ENCODE measurements at regions not wholly inside any gene's neighbourhood (a gene's known extent, or its start where the extent isn't known, plus 50 kb on each side); places are given as distances from the start of the nearest gene placed in this dataset.
"Not testable (repeated sequence)": the region's sequence is repeated elsewhere in the genome, so short reads cannot be mapped to it uniquely, and the experiment has no call there.

- FAIRE-seq = no peak
Observed at GRCh38 chr4:114034189-114034588, 54.7 kb upstream of the ARSJ start.

GRCh38 chr4:114036426-114036825 is 57.0 kb upstream of the ARSJ start:
- no peak for FAIRE-seq

DNA sequence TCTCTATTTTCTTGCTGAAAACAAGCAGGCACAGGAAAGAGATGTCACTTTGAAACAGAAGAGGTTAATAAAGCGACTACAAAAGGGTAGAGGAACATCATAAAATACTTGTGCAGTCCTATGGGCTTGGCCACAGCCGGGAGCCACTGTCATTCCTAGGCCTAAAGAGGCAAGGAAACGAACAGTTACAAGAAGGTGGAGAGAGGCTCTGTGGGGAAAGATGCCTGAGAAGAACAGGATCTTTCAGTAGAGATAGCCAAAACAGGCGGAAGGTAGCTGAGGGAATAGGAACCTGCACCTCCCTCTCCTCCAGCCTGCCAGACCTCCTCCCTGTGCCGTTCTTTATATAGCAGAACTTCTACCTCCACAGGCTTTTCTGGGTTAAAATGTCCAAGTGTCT is 57.4 kb upstream of the ARSJ start:
- no peak for FAIRE-seq

GRCh38 chr4:114037988-114038387 is 58.5 kb upstream of the ARSJ start:
- no peak for FAIRE-seq

DNA sequence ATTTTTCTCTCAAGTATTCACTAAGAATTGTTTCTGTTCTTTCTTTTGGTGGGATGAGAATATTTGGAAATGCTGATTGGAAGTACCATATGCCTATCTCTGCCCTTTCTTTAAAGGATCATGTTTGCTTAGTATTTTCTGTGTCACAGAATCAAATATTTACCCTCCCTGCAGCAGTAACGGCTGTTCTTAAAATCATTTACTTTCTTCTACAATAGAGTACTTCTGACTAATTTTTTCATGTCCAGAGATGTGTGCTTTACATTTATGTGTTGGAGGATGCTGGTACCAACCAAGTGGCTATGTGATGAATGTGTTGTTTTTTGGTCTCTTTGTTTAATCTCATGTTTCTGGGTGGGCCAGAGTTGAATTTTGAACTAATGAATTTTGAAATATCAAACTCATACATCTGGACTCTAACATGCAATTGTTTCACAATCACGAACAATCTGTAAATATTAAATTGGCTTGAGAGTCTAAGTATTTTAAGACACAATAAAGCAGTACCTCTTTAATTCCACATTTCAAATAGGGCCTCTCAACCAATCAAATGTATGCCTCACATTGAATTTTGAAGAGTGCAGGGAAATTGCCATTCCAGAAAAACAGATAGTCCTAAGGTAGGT is 59.4 kb upstream of the ARSJ start:
- FAIRE-seq = no peak

GRCh38 chr4:114040319-114041116 is 61.1 kb upstream of the ARSJ start:
- no peak for FAIRE-seq

DNA sequence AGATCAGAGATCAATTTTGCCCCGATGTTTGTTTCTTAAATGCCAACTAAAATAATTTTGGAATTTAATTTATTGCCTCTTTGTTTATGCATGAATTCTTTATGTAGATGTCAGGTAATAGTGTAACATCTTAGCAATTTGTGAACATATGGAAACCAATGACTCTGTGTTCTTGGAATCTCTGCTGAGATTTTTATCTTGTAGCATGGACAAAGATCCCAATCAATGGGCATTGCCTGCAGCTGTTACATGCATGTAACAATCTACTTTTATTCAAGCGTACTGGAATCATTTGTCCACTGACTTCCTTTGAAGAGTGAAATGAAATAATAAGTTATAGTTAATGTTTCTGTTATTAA is 61.6 kb upstream of the ARSJ start:
- no peak for FAIRE-seq

DNA sequence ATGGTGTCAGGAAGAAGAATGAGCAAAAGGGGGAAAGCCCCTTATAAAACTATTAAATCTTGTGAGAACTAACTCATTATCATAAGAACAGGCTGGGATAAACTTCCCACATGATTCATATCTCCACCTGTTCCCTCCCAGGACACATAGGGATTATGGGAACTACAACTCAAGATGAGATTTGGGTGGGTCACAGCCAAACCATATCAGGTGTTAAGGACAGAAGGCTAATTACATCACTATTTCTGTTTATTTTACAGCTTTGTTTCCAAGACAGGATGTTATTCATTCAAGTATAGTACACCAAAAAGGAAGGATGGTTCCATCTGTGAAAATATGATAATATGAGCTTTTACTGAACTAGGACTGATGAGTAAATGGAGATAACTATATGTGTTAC is 63.7 kb upstream of the ARSJ start:
- no peak for FAIRE-seq

DNA sequence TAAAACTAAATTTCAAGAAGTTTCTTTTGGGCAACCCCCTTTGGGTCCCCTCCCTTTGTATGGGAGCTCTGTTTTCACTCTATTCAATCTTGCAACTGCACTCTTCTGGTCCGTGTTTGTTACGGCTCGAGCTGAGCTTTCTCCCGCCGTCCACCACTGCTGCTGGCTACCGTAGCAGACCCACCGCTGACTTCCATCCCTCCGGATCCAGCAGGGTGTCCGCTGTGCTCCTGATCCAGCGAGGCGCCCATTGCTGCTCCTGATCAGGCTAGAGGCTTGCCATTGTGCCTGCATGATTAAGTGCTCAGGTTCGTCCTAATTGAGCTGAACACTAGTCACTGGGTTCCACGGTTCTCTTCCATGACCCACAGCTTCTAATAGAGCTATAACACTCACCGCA is 64.9 kb upstream of the ARSJ start:
- not testable (repeated sequence) for FAIRE-seq

DNA sequence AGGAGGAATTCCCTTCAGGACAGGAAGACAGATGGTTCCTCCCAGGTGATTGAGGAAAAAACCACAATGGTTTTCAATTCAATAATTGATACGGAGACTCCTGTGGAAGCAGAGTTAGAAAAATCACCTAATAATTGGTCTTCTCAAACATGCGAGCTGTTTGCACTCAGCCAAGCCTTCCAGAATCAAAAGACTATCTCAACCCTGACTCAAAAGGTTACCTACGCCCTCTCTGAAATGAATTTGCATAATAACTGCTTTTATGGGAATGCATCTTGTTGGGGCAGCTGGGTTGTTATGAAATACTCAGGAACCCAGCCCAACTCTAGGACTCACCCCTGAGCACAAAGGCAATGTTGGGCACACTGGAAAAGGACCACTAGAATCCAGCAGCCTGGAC is 66.9 kb upstream of the ARSJ start:
- FAIRE-seq = no peak

GRCh38 chr4:114048154-114048553 is 68.7 kb upstream of the ARSJ start:
- FAIRE-seq = not testable (repeated sequence)

GRCh38 chr4:114052227-114052626 is 72.8 kb upstream of the ARSJ start:
- FAIRE-seq = no peak

- no peak for FAIRE-seq
Observed at GRCh38 chr4:114056599-114056998, 77.2 kb upstream of the ARSJ start.

DNA sequence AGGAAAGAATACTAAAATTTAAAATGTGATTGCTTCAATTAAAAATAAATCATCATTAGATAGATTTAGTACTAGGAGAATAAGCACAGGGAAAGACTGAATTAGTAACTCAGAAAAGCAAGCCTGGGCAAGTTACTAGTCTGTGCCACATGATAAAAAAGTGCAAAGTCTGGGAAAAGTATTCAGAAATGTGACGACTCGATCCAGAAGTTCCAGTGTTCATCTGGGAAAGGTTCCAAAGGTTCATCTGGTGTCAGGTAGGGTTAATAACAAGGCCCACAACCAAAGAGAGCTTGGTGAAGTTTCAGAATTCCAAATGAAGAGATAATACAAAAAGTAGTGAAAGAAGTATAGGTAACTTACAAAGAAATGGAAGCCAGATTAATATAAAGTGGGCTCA is 78.3 kb upstream of the ARSJ start:
- no peak for FAIRE-seq

GRCh38 chr4:114062499-114062898 is 83.1 kb upstream of the ARSJ start:
- no peak for FAIRE-seq

DNA sequence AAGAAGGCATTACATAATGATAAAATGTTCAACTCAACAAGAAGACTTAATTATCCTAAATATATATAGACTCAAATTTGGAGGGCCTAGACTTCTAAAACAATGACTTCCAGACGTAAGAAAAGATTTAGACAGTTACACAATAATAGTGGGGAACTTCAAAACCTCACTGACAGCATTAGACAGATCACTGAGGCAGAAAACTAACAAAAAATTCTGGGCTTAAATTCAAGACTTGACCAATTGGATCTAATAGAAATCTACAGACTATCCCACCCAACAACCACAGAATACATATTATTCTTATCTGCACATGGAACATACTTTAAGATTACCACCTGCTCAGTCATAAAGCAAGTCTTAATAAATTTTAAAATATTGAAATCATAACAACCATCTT is 93.3 kb upstream of the ARSJ start:
- no peak for FAIRE-seq

DNA sequence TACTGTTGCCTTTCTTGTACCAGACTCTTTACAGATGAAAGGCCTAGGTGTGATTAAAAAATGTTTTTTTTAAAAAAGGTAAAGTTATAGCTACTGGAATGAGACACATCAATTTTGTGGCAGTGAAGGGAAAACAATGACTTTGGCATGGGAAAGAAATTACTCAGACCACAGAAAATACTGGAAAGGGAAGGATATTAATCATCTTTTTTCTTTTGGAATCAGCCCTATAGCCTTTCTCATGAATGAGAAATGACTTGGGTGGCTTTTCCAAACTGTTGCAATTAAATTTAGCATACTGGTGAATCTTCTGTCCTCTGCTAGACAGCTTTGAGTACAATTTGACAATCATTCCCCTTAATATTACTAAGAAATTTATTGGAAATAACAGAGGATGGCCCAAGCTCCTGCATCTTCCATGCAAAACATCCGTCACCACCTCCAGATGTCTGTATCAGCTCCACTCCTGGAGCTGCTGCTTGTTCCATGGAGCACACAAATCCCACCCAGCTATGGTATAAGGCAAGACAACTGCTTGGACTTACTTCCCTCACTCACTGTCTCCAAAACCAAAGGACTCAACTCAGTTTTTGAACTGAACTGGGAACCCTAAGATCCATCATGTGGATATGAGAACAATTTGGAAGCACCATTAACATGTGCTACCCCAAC is 97.6 kb upstream of the ARSJ start:
- FAIRE-seq = no peak

DNA sequence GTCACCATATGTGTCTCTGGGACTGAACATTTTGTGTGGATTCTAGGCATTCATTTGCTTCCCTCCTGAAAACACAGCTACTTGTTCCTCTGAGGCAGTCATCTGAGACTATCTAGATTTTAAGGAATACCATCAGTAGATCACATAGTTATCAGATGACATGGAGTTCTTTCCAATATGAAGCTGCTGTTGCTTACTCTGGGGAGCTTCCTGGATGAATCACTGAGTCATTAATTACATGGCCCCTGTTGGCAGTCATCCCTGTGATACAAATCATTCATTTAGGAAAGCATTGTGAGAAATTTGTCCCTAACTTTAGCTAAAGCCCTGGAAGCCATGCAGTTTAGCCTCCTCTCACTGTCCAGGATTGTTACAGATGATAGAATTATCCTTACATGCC is 98.2 kb upstream of the ARSJ start:
- no peak for FAIRE-seq

GRCh38 chr4:114078636-114079035 is 99.2 kb upstream of the ARSJ start:
- FAIRE-seq = no peak

- no peak for FAIRE-seq
Observed at GRCh38 chr4:114081783-114082182, 102.3 kb upstream of the ARSJ start.

DNA sequence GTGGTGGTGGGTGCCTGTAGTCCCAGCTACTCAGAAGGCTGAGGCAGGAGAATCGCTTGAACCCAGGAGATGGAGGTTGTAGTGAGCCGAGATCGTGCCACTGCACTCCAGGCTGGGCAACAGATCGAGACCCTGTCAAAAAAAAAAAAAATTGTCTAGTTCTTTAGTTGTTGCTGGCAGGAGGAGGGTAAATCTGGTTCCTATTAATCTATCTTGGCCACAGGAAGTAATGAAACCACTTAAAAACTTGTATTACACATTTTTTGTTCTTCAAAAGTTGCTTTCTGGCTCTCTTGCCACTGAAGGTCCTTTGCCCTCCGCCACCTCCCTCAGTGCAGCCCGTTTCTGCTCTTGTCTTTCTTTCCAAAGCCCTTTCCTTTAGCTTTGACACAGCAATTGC is 102.9 kb upstream of the ARSJ start:
- FAIRE-seq = no peak

DNA sequence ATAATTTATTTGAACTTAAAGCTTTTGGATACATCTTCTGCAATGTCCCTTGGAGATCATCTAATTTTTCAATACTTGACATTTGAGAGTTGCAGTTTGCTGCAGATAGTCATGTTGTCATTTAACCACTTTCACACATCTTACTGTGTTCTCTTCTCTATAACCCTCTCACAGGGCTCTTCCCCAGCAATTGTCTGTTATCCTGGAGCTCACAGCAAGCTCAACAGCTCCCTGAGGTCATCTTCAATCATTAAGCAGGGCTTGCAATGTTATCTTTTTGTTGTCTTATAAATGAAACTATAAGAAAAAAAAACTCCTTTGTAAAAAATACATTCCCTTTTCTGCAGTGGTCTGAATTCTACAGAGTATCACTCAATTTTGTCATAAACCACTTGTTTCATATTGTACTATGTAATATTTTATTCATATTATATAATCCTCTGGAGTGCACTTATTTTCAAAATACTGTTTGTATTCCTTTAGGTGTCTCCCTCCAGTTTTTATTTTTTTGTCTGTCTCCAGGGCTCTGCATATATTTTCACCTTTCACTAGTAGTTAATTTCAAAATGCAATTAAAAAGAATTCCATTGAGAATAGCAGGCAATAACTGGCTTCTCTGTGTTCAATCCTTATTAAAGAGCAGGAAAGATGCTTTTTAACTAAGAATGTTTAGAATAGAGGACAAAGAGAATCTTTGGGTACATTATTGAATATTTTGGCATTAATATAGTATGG is 106.3 kb upstream of the ARSJ start:
- FAIRE-seq = no peak

DNA sequence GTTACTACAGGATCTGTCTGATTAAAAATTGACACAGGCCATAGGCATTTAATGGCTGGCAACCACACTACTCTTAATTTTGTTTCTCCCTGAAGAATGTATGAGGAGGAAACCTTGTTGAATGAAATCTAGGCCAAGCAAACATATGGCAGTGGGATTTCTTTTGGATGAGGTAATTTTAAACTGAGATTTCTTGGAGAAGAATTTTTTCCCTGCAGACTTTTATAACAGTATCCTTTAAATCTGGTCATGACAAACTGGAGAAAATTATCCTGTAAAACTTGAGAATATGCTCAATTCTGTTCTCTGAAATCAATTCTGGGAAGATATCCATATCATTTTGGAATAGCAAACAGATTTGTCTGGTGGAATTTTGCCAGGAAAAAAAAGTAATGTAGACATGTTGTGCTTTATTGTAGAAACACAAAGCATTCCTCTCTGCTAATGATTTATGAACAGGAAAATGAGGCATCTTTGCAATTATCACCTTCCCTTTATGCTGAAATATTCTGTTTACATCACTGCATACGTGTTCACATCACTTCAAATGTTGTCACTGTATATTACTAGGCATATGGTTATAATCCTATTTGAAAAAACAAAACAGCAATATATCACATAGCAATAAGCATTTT is 108.3 kb upstream of the ARSJ start:
- no peak for FAIRE-seq
